Aorta (tissue), 5 donors: ENCODE measurements at regions not wholly inside any gene's neighbourhood (a gene's known extent, or its start where the extent isn't known, plus 50 kb on each side); places are given as distances from the start of the nearest gene placed in this dataset.

ENCODE experiments used
- ATAC-seq: fragments of 200-7000 bp; cut with Tn5 transposase; one replicate; pipeline ENCODE4 v1.9.1; 2022; ENCODE audit warnings: moderate library complexity; ENCODE audit not compliant: low FRiP score
- DNase-seq, 2 donors: peaks; one replicate each; pipeline ENCODE4 v3.0.0-alpha.2; 2020
- H3K27ac ChIP-seq, 2 donors: one replicate each; pipeline ENCODE4 v1.5.1; 2013; ENCODE audit warnings: low read length in 2 of 2, mild to moderate bottlenecking in 2 of 2, moderate library complexity in 2 of 2, control low read depth in 1 of 2, inconsistent platforms in 1 of 2, low read depth in 1 of 2
- H3K27me3 ChIP-seq, 2 donors: one replicate each; pipeline ENCODE4 v1.6.1; 2013; ENCODE audit warnings: control low read depth in 1 of 2, low read length in 1 of 2, mild to moderate bottlenecking in 1 of 2, moderate library complexity in 1 of 2; ENCODE audit not compliant: insufficient read depth in 2 of 2, control insufficient read depth in 1 of 2
- H3K36me3 ChIP-seq, 2 donors: one replicate each; pipeline ENCODE4 v1.6.1; 2013; ENCODE audit warnings: control low read depth in 1 of 2, low read length in 1 of 2, mild to moderate bottlenecking in 1 of 2; ENCODE audit not compliant: insufficient read depth in 2 of 2, control insufficient read depth in 1 of 2
- H3K4me1 ChIP-seq, 2 donors: one replicate each; pipeline ENCODE4 v1.6.1; 2013; ENCODE audit warnings: low read length in 2 of 2, control low read depth in 1 of 2, mild to moderate bottlenecking in 1 of 2, moderate library complexity in 1 of 2; ENCODE audit not compliant: insufficient read depth in 2 of 2, control insufficient read depth in 1 of 2
- H3K4me3 ChIP-seq, 2 donors: one replicate each; pipeline ENCODE4 v1.5.1; 2013; ENCODE audit warnings: low read length in 2 of 2, control low read depth in 1 of 2, mild to moderate bottlenecking in 1 of 2
- H3K9me3 ChIP-seq: one replicate; pipeline ENCODE4 v1.6.1; 2013; ENCODE audit warnings: mild to moderate bottlenecking, low read length; ENCODE audit not compliant: control insufficient read depth
- WGBS, 2 donors: extraction: QIAGEN DNeasy Blood & Tissue Kit; methylation state at CpG; one replicate each; pipeline ENCODE4 v1.1.7; 2013; 5-methylcytosine and 5-hydroxymethylcytosine counted together
- intact Hi-C, 2 donors: fragments of 100-400 bp; cut with DNase I; formaldehyde crosslinking; loops; one replicate each; pipeline versions ENCODE4 v1.14.2 to v1.15.0; 2022
- donor health status: healthy with polysubstance abuse.
- donor health status: Bipolar disorder and iron deficiency.
- donor health status: DM: no; HTN: no; CAD: no.
- donor health status: DM: no; HTN: no; CAD: no.
- donor health status: DM: yes; HTN: yes; CAD: no.

DNA sequence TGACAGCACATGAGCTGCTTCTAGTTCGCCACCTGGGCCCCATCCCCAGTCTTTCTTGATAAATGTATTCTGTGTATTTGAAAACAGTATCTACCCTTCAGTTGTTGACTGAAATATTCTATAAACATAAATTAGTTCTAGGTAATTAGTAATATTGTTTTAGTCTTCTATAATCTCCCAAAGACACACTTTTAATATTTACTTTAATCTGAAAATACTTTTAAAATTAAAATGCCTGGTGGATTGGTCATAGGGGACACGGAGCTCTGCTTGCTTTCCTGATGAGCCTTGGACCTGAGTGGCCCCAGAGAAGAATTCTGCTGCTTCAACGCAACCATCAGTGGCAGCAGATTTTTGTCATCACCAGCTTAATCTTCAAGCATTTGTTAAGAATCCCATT is 234.5 kb downstream of the THBS2 start:
- H3K9me3 ChIP-seq, result no peaks in the 10 kb centered on the region
- 86 to 87% methylated on average over 3 of the region's 3 CpGs for WGBS, 2 donors
- DNase-seq (no peak), ATAC-seq (no peak)
- no peak overlapping the region for H3K4me3 ChIP-seq
- H3K4me1 ChIP-seq, result peaks cover 0 to 5% of the 10 kb centered on the region in 2 donors
- no peak overlapping the region for H3K27ac ChIP-seq
- H3K36me3 ChIP-seq, result no peaks in the 10 kb centered on the region
- intact Hi-C loops, result no loop called here
- no peaks in the 10 kb centered on the region for H3K27me3 ChIP-seq

DNA sequence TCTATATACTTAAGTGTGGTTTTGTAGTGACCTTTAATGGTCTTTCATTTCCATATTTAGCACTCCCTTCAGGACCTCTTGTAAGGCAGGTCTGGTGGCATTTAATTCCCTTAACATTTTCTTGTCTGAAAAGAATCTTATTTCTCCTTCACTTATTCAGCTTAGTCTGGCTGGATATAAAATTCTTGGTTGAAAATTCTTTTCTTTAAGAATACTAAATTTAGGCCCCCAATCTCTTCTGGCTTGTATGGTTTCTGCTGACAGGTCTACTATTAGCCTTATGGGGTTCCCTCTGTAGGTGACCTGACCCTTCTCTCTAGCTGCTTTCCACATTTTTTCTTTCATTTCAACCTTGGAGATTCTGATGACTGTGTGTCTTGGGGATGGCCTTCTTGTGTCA is 236.9 kb downstream of the THBS2 start:
- H3K27ac ChIP-seq, result no peak overlapping the region
- no peak for DNase-seq
- H3K36me3 ChIP-seq, result no peaks in the 10 kb centered on the region
- H3K4me3 ChIP-seq, result no peak overlapping the region
- H3K4me1 ChIP-seq, result peaks cover 0 to 5% of the 10 kb centered on the region in 2 donors
- H3K27me3 ChIP-seq, result no peaks in the 10 kb centered on the region
- no peak for ATAC-seq
- no peaks in the 10 kb centered on the region for H3K9me3 ChIP-seq
- intact Hi-C loops, result no loop called here

DNA sequence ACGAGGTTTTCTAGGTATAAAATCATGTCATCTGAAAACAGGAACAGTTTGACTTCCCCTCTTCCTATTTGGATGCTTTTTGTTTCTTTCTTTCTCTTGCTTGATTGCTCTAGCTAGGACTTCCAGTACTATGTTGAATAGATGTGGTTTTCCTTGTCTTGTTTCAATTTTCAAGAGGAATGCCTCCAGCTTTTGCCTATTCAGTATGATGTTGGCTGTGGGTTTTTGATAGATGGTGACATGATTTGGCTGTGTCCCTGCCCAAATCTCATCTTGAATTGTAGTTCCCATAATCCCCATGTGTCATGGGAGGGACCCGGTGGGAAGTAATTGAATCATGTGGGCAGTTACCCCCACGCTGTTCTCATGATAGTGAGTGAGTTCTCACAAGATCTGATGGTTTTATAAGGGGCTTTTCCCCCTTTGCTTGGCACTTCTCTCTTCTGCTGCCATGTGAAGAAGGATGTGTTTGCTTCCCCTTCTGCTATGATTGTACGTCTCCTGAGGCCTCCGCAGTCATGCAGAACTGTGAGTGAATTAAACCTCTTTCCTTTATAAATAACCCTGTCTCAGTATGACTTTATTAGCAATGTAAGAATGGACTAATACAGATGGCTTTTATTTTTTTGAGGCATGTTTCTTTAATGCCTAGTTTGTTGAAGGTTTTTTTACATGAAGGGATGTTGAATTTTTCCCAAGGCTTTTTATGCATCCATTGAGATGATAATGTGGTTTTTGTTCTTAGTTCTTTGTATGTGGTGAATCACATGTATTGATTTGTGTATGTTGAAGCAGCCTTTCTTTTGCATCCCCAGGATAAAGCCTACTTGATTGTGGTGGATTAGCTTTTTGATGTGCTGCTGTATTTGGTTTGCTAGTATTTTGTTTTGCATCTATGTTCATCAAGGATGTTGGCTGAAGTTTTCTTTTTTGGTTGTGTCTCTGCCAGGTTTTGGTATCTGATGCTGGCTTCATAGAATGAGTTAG is 239.1 kb downstream of the THBS2 start:
- Histone ChIP-seq H3K4me1 (no peaks in the 10 kb centered on the region), H3K27me3 (no peaks in the 10 kb centered on the region), H3K4me3 (no peak overlapping the region), H3K9me3 (no peaks in the 10 kb centered on the region), H3K36me3 (no peaks in the 10 kb centered on the region), H3K27ac (no peak overlapping the region)
- ATAC-seq (no peak), DNase-seq (no peak)
- intact Hi-C loops, result no loop called here
- WGBS, 2 donors, result 83% methylated on average over 5 of the region's 5 CpGs

DNA sequence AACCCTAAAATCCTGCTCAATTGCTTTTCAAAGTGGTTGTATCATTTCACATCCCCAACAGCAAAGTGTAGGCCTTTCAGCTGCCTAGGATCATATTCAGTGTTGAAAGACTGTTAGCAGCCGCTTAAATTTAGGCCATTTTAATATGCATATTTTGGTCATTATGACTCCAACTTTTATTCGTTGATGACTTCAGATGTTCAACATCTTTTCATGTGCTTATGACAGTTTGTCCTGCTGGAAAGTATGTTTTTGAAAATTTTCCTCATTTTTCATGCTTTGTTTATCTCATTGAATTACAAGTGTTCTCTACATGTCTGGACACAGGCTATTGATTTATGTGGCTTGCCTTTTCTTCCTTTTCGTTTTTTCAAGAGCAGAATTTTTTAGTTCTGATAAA is 244.0 kb downstream of the THBS2 start:
- no peaks in the 10 kb centered on the region for H3K36me3 ChIP-seq
- H3K27me3 ChIP-seq, result no peaks in the 10 kb centered on the region
- ATAC-seq (no peak), DNase-seq (no peak)
- no peaks in the 10 kb centered on the region for H3K9me3 ChIP-seq
- whole genome bisulfite sequencing, 2 donors, result 48 to 53% methylated on average over 3 of the region's 3 CpGs
- H3K27ac ChIP-seq, result no peak overlapping the region
- H3K4me1 ChIP-seq, result peaks cover 0 to 5% of the 10 kb centered on the region in 2 donors
- intact Hi-C loops, result no loop called here
- H3K4me3 ChIP-seq, result no peak overlapping the region

DNA sequence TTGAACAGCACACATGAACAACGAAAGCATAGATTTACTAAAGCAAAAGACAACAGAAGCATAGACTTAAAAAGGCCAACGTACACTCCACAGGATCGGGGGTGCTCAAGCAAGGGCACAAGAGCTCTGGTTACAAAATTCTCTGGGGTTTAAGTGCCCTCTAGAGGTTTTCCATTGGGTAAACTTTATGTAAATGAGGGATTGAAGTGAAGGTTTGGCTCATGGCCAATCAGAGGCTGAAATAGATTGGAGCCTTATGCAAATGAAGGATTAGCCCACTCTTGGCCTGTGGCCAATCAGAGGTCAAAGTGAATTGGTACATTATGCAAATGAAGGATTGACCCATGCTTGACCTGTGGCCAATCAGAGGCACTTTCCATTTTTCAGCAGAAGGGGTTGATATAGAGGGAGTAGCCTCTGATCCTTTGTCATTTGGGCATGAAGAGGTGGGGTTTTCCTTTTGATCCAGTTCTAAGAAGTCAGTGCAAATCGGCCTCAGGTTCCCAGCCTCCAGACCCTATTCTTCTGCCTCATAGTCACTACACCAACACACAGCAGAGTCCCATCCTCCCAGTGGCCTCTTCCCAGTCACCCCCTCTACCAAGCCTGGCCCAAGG is 244.9 kb downstream of the THBS2 start:
- Histone ChIP-seq H3K27me3 (no peaks in the 10 kb centered on the region), H3K4me1 (peaks cover 0 to 5% of the 10 kb centered on the region in 2 donors), H3K9me3 (no peaks in the 10 kb centered on the region), H3K36me3 (no peaks in the 10 kb centered on the region), H3K4me3 (no peak overlapping the region), H3K27ac (no peak overlapping the region)
- DNase-seq, result no peak
- intact Hi-C loops, result no loop called here
- no peak for ATAC-seq
- 44 to 48% methylated on average over 4 of the region's 4 CpGs for WGBS, 2 donors

DNA sequence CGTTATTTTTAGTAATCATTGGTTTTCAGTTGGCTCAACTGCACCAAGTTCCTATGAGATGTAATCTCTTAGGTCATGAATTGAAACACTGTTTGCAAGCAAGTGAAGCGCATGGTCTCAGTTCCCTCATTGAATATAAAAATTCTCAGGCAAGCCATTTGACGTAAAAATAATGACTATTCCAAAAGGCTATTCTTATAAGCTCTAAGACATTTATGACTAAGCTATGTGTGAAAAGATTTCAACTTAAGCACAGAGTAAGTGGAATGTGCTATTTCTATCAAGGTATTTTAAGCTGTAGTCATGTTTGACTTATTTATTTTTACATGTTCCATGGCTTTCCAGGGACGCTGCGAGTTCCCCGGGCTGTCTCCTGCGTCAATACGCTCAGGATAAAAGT is 248.5 kb downstream of the THBS2 start:
- Histone ChIP-seq H3K27ac (no peak overlapping the region), H3K4me1 (peaks cover 0 to 5% of the 10 kb centered on the region in 2 donors), H3K4me3 (no peak overlapping the region), H3K27me3 (no peaks in the 10 kb centered on the region), H3K36me3 (no peaks in the 10 kb centered on the region), H3K9me3 (no peaks in the 10 kb centered on the region)
- intact Hi-C loops, result no loop called here
- WGBS, 2 donors, result 8% methylated on average over 8 of the region's 8 CpGs
- DNase-seq, result no peak
- no peak for ATAC-seq

DNA sequence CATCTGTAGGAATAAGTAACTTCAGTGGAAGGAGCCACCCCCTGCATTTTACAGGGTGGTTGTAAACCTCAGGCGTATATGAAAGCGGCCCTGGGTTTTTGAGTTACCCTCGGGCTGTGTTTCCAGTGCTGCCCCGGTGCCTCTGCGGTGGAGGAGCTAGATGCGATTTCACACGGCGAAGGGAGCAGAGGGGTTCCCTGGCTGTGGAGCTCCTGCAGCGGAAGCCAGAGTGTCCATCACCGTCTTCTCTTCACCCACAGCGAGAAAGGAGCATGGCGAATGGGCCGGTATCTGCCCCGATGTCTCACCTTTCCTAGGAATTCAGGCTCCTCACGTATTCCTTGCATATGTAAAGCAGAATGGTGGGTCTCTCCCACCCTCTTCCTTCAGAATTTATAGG is 253.6 kb downstream of the THBS2 start:
- intact Hi-C loops, result no loop called here
- Histone ChIP-seq H3K9me3 (no peaks in the 10 kb centered on the region), H3K36me3 (no peaks in the 10 kb centered on the region), H3K4me1 (peaks cover 0 to 3% of the 10 kb centered on the region in 2 donors), H3K27me3 (no peaks in the 10 kb centered on the region), H3K27ac (no peak overlapping the region), H3K4me3 (no peak overlapping the region)
- DNase-seq, result no peak
- 95 to 97% methylated on average over 15 of the region's 15 CpGs for WGBS, 2 donors
- ATAC-seq, result no peak

DNA sequence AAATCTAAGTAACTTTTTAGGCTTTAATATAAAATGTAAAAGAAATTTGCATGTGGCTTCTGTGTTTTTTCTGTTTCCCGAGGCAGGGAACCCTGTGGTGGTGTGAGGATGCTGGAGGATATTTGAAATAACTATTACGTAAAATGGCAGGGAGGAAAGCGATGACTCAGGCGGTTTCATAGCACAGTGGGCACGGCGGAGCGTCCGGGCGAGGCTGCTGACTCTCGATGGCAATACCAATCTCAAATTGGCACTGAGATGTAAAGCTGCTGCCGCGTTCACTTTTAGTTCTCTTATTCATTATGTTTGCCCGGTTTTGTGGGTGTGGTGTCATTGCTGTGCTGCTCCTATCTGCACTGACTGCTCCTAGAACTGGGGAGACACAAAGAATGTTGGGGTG is 254.3 kb downstream of the THBS2 start:
- DNase-seq (no peak), ATAC-seq (no peak)
- Histone ChIP-seq H3K36me3 (no peaks in the 10 kb centered on the region), H3K27ac (no peak overlapping the region), H3K4me3 (no peak overlapping the region), H3K27me3 (no peaks in the 10 kb centered on the region), H3K4me1 (no peaks in the 10 kb centered on the region), H3K9me3 (no peaks in the 10 kb centered on the region)
- intact Hi-C loops, result no loop called here
- WGBS, 2 donors, result 93 to 95% methylated on average over 13 of the region's 13 CpGs

DNA sequence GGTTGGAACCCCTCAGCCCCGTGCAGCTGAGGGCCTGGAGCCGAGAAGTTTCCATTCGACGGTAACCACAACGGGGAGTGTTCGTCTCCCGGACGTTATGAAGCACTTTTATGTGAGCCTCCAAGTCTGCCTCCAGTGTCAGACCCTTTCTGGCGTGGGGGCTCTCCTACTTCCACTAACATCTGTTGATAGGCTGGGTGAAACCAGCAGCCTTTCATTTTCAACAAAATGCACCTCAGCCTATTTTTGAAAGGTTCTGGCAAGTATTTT is 257.4 kb downstream of the THBS2 start:
- Histone ChIP-seq H3K27me3 (no peaks in the 10 kb centered on the region), H3K27ac (no peak overlapping the region), H3K36me3 (no peaks in the 10 kb centered on the region), H3K4me1 (no peaks in the 10 kb centered on the region), H3K9me3 (no peaks in the 10 kb centered on the region), H3K4me3 (no peak overlapping the region)
- ATAC-seq (no peak), DNase-seq (no peak)
- intact Hi-C loops, result no loop called here
- WGBS, 2 donors, result 94 to 95% methylated on average over 9 of the region's 9 CpGs
